A673 (cell line): ENCODE measurements at regions not wholly inside any gene's neighbourhood (a gene's known extent, or its start where the extent isn't known, plus 50 kb on each side); places are given as distances from the start of the nearest gene placed in this dataset.

ENCODE experiments used
- CTCF ChIP-seq: fragments of 300-800, 200-600 bp; sonication (generic); conservative IDR thresholded peaks from 2 replicates; pipeline ENCODE4 v1.5.1; 2017; ENCODE audit warnings: low read depth, mild to moderate bottlenecking, antibody characterized with exemption, low read length, moderate library complexity, mixed read lengths
- EZH2 ChIP-seq: fragments of 200-600 bp; sonication (generic); IDR thresholded peaks from 2 replicates; pipeline ENCODE4 v1.6.1; 2017; ENCODE audit warnings: borderline replicate concordance, low read depth, mild to moderate bottlenecking, mixed read lengths, antibody characterized with exemption, low read length; ENCODE audit not compliant: poor library complexity, severe bottlenecking

- TF ChIP-seq CTCF: no peak
- TF ChIP-seq EZH2: no peak
Observed at GRCh38 chr9:106693558-106693957, 169.4 kb upstream of the ZNF462 start.
